SW 1271 (cell line): ENCODE measurements at regions not wholly inside any gene's neighbourhood (a gene's known extent, or its start where the extent isn't known, plus 50 kb on each side); places are given as distances from the start of the nearest gene placed in this dataset.

ENCODE experiments used
- DNase-seq, 2 experiments: peaks; one replicate each; lab custom pipeline; 2025; lab: John Stamatoyannopoulos, UW

GRCh38 chr15:70160267-70160666, 62.5 kb upstream of the TLE3 start:
- DNase-seq: peak in 1 of 2 experiments; percentile 11

- DNase-seq: no peak
Observed at GRCh38 chr15:70159713-70160009, 61.9 kb upstream of the TLE3 start.

- no peak for DNase-seq
Observed at GRCh38 chr15:70159001-70159712, 61.4 kb upstream of the TLE3 start.

DNA sequence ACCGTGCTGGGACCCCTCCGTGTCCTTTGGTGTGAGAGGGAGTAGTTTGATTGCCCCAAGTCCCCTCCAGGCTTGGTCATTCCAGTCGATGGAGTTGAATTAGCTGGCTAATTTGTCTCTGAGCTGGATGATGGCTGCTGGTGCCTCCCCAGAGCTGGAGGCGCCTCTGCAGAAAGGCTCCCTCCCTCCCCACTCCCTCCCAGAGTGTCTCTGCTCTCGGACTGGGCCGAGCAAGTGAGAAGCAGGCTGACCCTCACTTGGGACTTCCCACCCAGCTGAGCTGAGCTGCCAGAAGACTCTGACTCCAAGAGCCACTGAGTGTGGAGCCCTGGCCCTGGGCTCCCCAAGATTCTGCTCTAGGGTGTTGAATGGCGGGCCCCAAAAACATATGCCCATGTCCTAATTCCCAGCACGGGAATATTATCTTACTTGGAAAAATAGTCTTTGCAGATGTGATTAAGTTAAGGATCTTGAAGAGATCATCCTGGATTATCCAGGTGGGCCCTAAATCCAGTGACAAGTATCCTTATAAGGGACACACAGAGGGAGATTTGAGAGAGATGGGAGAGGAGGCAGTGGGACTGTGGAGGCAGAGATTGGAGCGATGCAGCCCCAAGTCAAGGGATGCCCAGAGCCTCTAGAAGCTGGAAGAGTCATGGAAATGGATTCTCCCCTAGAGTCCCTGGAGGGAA, 60.7 kb upstream of the TLE3 start:
- no peak for DNase-seq

DNA sequence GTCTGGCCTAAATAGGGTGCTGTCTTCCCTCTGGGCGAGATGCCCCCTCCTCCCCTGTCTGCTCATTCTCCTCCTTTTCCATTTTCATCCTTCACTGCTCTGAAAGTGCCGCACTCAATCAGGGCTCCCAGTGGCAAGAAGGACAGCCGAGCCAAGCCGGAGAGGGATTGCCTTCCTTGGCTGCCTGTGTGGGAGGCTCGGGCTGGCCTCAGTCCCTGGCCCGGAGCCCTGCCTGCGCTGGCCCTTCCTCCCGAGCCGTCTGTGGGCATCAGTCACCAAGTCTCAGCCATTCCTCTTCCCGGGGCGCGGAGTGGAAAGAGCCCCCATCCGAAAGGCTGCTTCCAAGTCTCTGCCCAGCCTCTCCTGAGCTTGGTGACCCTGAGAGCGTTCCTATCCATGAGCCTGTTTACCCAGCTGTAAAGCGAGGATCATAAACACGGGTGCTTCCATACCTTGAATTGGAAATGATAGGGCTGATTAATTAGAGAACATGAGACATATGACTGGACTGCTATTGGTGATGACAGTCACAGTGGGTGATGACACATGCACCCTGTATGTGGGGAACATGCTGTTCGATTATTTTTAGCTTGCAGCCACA, 59.1 kb upstream of the TLE3 start:
- DNase-seq: no peak

GRCh38 chr15:70154718-70155347, 57.1 kb upstream of the TLE3 start:
- DNase-seq: no peak

- no peak for DNase-seq
Observed at GRCh38 chr15:70153921-70154717, 56.4 kb upstream of the TLE3 start.

GRCh38 chr15:70152070-70152480, 54.4 kb upstream of the TLE3 start:
- no peak for DNase-seq

DNA sequence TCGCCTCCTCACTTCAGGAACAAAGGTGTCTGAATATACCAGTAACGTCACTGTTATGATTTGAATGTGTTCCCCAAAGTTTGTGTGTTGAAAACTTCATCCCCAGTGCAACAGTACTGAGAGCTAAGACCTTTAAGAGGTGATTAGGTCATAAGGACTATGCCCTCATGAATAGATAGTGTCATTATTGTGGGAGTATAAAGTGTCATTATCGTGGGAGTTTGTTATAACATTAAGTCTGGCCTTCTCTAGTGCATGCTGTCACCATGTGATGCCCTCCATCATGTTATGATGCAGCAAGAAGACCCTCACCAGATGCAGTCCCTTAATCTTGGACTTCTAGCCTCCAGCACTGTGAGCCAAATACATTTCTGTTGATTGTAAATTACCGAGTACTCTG, 53.7 kb upstream of the TLE3 start:
- DNase-seq: no peak

- DNase-seq: no peak
Observed at GRCh38 chr15:70151003-70151402, 53.3 kb upstream of the TLE3 start.

DNA sequence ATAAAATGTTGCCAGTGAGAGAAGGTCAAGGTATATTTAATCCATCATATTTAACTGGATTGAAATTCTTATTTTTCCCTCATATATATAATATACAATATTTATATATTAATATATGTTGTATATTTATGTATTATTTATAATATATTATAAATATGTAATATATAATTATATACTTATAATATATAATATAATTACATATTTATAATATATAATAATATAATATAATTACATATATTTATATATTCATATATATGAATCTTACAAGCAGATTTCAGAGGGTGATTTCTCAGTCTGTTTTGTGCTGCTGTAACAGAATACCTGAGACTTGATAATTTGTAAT, 52.7 kb upstream of the TLE3 start:
- DNase-seq: no peak

DNA sequence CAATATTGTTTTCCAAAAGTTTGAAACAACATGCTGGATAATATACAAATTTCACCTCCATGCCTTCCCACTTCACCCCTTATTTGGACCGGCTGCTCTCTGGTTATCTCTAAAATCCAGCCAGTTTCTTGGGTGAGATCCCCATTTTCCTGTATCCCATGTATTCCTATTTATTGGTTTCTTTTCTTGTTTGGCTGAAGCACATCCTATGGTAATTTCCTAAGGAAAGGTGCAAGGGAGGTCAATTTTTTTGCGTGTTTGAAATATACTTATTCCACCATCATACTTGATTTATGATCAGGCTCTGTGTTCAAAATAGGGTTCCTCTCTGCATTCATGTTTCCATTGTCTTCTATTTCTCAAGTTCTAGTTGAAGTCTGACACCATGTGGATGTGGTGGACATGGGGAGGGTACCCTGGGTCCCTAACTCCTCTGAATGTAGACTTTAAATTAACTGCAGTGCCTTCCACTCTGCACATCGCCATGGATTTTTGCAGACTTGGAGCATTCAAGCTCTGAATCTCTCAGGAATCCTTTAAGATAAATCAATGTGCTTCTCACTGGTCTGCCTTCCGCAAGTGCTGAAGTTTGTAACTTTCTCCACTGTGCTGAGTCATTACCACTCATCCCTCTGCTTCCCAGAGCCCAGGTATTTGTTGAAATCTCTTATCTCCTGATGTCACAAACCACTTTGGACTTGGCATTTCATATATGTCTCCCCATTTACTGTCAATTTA, 52.1 kb upstream of the TLE3 start:
- DNase-seq: no peak

DNA sequence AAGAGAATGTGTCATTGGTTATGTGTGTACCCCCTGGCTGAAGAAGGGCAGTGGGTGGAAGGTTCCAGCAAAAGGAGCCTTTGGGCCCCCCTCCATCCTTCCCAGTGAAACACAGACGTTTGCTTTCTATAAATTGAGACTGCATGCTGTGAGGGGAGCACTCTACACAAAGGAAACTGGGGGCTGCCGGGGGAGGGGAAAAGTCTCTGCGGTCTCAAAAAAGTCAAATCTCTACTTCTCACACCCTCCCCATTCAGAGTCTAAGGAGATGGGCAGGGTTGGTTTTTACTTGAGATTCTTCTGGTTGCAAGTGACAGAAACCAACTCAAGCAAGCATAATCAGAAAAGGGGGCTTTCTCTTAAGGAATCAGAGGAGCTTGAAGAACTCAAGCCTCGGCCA, 50.1 kb upstream of the TLE3 start:
- DNase-seq: no peak
